AG04450 (cell line): ENCODE measurements at regions not wholly inside any gene's neighbourhood (a gene's known extent, or its start where the extent isn't known, plus 50 kb on each side); places are given as distances from the start of the nearest gene placed in this dataset.
"Not testable (repeated sequence)": the region's sequence is repeated elsewhere in the genome, so short reads cannot be mapped to it uniquely, and the experiment has no call there.

Experiments
- CTCF ChIA-PET: fragments of 300-600, 350-600 bp; formaldehyde crosslinking; extraction: SDS; loops from one replicate; lab custom pipeline; 2022; ENCODE audit warnings: antibody characterized with exemption, inconsistent platforms; lab: Charles Lee
- POLR2A ChIA-PET: fragments of 350-600 bp; formaldehyde crosslinking; extraction: SDS; loops from one replicate; lab custom pipeline; 2021; ENCODE audit warnings: antibody characterized with exemption, inconsistent platforms; lab: Yijun Ruan, JAX
- DNase-seq: peaks from one replicate; pipeline ENCODE4 v3.0.0-alpha.2; 2011; ENCODE audit warnings: low read depth, low spot score
- H3K27ac ChIP-seq: one replicate; pipeline ENCODE4 v1.5.1; 2012; ENCODE audit warnings: low read depth, low read length, control low read depth
- H3K27me3 ChIP-seq: one replicate; pipeline ENCODE4 v1.6.0; 2012; ENCODE audit warnings: low read length; ENCODE audit not compliant: control insufficient read depth, insufficient read depth
- H3K4me3 ChIP-seq: 2 replicates; pipeline ENCODE4 v1.5.1; 2011; ENCODE audit warnings: mild to moderate bottlenecking, low read depth, low read length, control low read depth
- H3K9me3 ChIP-seq: 2 replicates; pipeline ENCODE4 v1.5.1; 2012; ENCODE audit warnings: low read length; ENCODE audit not compliant: control insufficient read depth, insufficient read depth
- TF ChIP-seq, protein P1 (sequence below): IDR thresholded peaks from 2 replicates; pipeline ENCODE4 v1.5.1; 2011; ENCODE audit warnings: low read depth, low read length, control low read depth, inconsistent platforms

DNA sequence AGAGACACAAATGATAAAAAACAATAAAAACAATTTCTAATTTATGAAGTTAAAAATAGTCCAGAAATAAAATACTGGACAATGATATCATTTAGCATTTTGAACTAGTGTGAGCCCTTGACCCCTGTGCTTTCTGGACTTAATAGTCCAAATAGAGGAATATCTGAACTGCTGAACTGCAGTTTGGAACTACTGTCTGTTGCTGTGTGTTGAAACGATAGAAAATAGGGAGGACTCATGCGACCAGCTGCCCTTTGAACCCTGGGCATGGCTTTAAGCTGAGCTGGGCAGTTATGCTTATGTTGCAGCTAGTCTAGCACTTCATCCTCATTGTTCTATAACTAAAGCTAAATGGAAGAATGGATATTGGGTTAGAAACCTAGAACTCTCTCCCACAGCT, 99.5 kb downstream of the FMR1NB start:
- no peak overlapping the region for H3K27ac ChIP-seq
- H3K4me3 ChIP-seq, result no peak overlapping the region
- ChIA-PET POLR2A (no interaction called here), CTCF (no interaction called here)
- H3K27me3 ChIP-seq, result no peaks in the 10 kb centered on the region
- TF ChIP-seq, protein P1, sequence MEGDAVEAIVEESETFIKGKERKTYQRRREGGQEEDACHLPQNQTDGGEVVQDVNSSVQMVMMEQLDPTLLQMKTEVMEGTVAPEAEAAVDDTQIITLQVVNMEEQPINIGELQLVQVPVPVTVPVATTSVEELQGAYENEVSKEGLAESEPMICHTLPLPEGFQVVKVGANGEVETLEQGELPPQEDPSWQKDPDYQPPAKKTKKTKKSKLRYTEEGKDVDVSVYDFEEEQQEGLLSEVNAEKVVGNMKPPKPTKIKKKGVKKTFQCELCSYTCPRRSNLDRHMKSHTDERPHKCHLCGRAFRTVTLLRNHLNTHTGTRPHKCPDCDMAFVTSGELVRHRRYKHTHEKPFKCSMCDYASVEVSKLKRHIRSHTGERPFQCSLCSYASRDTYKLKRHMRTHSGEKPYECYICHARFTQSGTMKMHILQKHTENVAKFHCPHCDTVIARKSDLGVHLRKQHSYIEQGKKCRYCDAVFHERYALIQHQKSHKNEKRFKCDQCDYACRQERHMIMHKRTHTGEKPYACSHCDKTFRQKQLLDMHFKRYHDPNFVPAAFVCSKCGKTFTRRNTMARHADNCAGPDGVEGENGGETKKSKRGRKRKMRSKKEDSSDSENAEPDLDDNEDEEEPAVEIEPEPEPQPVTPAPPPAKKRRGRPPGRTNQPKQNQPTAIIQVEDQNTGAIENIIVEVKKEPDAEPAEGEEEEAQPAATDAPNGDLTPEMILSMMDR, result no peak
- no peak for DNase-seq
- no peaks in the 10 kb centered on the region for H3K9me3 ChIP-seq

DNA sequence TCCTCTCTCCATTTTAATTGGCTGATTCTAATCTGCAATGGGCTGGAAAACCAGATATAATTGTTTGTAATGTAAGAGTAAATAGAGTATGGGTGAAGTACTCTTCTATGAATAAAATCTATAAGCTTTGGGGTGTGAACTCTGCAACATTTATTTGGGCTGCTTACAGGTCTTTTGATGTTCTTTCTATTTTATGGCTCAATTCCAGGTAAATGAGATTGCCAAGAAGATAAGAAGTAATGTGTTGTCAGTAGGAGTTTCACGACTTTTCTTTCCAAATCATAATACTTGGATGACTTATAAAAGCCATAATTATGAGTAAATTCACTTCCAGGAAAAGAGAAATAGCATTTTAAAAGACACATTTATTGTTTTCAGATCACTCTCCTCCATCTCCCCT, 103.5 kb downstream of the FMR1NB start:
- CTCF ChIA-PET, result no interaction called here
- POLR2A ChIA-PET, result no interaction called here

DNA sequence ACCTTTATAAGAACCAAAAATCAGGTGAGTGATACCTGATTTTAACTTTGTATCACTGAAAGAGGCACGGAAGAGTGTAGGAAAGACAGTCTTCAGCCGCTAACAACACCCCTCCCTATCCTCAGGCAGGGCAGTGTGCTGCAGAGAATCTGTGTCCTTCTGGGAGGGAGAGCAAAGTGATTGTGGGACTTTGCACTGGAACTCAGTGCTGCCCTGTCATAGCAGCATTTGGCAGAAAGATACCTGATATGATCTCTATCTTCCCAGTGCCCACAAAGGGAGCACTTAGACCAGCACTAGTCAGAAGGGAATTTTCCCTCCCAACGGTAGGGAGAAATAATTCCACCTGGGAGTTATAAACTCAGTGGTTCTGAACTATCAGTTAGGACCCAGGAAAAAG, 139.0 kb downstream of the FMR1NB start:
- CTCF ChIA-PET, result no interaction called here
- Histone ChIP-seq H3K9me3 (no peaks in the 10 kb centered on the region; the same call in 1 of the 2 replicates), H3K4me3 (no peak overlapping the region), H3K27me3 (no peaks in the 10 kb centered on the region), H3K27ac (no peak overlapping the region)
- POLR2A ChIA-PET, result no interaction called here
- DNase-seq, result no peak
- TF ChIP-seq, protein P1, result no peak

More for the DNA sequence above, 103.5 kb downstream of the FMR1NB start:
- H3K4me3 ChIP-seq, result no peak overlapping the region
- no peak for DNase-seq
- H3K9me3 ChIP-seq, result no peaks in the 10 kb centered on the region
- no peaks in the 10 kb centered on the region for H3K27me3 ChIP-seq
- H3K27ac ChIP-seq, result no peak overlapping the region
- TF ChIP-seq, protein P1, result no peak

DNA sequence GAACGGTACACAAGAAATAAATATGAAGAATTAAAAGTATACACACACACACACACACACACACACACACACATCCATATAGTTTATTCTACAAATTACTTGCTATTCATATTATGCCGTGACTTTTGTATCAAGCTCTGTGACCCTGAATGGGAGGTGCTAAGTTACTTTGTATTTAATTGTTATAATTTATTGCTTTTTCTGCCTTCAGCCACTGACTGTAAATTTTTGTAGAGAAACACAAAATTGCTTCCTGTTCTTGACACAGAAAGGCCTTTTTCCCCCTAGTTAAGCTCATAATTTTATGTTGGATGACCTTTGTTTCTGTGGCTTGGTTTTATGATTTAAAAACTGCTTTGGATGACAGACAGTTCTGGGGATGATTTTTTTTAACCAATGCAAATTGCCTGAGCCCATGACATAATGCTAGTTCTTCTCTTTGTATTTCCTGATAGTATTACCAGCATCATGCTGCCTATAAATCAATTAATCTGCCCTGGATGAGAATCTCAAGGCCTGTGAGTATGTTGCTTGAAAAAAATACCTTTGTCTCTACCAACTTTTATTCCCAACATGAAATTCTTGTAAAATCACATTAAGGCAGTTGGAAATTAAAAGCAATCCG, 140.0 kb downstream of the FMR1NB start:
- no peak overlapping the region for H3K27ac ChIP-seq
- CTCF ChIA-PET, result no interaction called here
- POLR2A ChIA-PET, result no interaction called here
- no peak overlapping the region for H3K4me3 ChIP-seq
- TF ChIP-seq, protein P1, result no peak
- H3K9me3 ChIP-seq, result no peaks in the 10 kb centered on the region; the same call in 1 of the 2 replicates
- DNase-seq, result no peak
- no peaks in the 10 kb centered on the region for H3K27me3 ChIP-seq

DNA sequence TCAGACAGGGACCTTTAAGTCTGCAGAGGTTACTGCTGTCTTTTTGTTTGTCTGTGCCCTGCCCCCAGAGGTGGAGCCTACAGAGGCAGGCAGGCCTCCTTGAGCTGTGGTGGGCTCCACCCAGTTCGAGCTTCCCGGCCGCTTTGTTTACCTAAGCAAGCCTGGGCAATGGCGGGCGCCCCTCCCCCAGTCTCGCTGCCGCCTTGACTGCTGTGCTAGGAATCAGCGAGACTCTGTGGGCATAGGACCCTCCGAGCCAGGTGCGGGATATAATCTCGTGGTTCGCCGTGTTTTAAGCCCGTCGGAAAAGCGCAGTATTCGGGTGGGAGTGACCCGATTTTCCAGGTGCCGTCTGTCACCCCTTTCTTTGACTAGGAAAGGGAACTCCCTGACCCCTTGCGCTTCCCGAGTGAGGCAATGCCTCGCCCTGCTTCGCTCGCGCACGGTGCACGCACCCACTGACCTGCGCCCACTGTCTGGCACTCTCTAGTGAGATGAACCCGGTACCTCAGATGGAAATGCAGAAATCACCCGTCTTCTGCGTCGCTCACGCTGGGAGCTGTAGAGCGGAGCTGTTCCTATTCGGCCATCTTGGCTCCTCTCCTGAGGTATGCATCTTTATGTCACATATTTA, 147.9 kb downstream of the FMR1NB start:
- H3K4me3 ChIP-seq, H3K27me3 ChIP-seq, H3K27ac ChIP-seq, DNase-seq, H3K9me3 ChIP-seq, CTCF ChIA-PET, POLR2A ChIA-PET: not testable (repeated sequence)
